SU-DHL-6 (cell line): ENCODE measurements at regions not wholly inside any gene's neighbourhood (a gene's known extent, or its start where the extent isn't known, plus 50 kb on each side); places are given as distances from the start of the nearest gene placed in this dataset.

ENCODE experiments used
- CTCF ChIP-seq: fragments of 200-600 bp; sonication (generic); IDR thresholded peaks from one replicate; pipeline ENCODE4 v1.5.1; 2017; ENCODE audit warnings: antibody characterized with exemption, mild to moderate bottlenecking, low read length, moderate library complexity; ENCODE audit not compliant: insufficient read depth, poor library complexity, severe bottlenecking
- EZH2phosphoT487 ChIP-seq: fragments of 200-600 bp; sonication (generic), shearing (Covaris generic); conservative IDR thresholded peaks from 2 replicates; pipeline ENCODE4 v1.6.1; 2018; ENCODE audit warnings: mild to moderate bottlenecking, antibody characterized with exemption, low read length, moderate library complexity, mixed read lengths

GRCh38 chr18:34591920-34592444, 118.1 kb upstream of the DTNA start:
- TF ChIP-seq CTCF (no peak), EZH2phosphoT487 (no peak)
